ENCODE measurements at regions not wholly inside any gene's neighbourhood (a gene's known extent, or its start where the extent isn't known, plus 50 kb on each side); places are given as distances from the start of the nearest gene placed in this dataset.

- no peak for TF ChIP-seq CTCF (IDR thresholded peaks at IDR 0.05)
- TF ChIP-seq POLR2A (IDR thresholded peaks at IDR 0.05) = no peak
These were observed 186.9 kb downstream of the ENGASE start for GRCh38 chr17:79261355-79262072.
